ENCODE measurements at regions not wholly inside any gene's neighbourhood (a gene's known extent, or its start where the extent isn't known, plus 50 kb on each side); places are given as distances from the start of the nearest gene placed in this dataset.

DNA sequence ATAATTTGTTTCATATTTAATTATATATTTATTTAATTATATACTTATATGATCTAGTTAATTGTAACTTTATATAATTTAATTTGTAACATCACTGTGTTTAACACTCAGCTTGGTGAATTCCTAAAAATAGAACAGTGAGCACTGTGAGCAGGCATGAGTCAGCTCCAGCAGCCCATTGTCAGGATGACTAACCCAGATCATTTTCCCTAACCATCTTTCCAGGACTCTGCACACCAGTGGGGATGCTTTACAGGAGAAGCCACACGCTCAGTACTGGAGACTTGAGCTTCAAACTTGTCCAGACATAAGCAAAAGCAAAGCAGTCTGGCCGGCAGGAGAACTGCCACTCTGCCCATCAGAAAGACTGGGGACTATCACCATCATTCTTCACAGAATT is 446.2 kb upstream of the TRPC7 start:
- intact Hi-C loops (cut with micrococcal nuclease): no loop called here

DNA sequence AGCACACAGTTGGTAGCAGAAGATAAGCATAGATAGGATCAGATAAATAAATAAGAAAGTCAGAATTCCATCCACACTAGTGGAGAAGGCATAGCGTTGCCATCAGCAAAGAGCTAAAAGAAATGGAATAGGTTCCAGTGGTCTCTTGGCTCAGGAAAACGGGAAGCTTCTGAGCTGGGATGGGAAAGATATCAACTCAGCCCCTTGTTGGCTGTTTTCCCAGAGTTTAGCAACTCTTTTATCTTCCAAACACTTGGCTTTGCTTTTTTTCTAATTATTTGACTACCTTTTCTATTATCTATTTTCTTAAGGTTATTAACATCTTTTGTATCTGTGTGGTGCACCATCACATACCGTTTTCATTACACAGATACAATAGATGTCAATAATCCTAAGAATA is 445.7 kb upstream of the TRPC7 start:
- intact Hi-C loops (cut with micrococcal nuclease): no loop called here

DNA sequence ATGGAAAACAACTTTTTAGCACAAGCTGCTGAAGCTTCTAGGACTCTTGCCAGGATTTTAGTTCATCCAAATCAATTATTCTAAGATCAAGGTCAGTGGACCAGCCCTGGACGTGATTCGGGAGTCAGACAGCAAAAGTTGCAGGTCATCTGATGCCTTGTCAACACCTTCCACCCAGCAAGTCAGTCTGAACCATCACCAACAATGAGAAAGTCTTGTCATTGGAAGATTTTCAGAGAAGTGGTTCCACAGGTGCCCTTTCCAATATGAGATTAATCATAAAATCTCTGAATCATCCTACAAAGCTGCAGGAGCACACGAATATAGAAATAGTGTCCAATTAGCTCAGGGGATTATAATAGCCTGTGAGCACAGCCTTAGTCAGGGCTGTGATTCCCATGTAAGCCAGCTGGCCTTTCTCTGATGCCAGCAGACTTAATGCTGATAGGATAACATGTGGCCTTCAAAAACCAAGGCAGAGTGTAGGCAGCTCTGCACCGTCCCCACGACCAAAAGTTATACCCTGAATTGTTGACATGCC is 445.0 kb upstream of the TRPC7 start:
- intact Hi-C loops (cut with micrococcal nuclease): no loop called here

DNA sequence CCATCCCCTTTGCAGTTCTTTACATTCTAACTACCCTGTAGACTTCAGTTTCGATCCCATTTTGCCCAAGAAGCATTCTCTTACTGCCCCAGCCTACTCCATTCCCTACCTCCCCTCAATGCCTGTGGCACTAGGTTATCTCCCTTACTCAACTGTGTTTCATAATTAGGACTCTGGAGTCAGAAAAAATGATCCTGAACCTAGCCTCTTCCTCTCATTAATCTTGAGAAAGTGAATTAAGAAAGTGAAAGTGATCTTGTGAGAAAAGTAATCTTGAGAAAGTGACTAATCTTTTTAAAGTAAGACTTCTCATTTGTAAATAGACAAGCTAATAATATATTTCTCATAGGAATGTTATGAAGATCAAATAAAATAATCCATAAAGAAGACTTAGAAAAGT is 444.0 kb upstream of the TRPC7 start:
- intact Hi-C loops (cut with micrococcal nuclease): no loop called here

DNA sequence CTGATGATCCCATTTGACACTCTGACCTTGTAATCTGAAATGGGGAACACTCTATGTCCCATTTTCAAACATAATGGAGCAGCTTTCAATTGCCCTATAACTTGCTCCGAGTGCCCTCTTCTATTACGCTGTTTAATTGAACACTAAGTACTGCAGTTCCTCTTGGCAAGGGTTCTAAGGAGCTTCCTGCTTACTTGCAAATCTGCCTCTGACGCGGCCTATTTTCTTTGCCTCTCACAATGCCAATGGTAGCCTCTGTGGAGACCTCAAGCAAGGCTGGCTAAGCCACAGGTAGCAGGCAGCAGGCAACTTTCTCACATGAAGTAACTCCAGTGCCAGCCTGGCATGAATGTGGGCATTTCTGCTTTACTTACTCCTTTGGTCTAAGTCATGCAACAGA is 443.4 kb upstream of the TRPC7 start:
- intact Hi-C loops (cut with micrococcal nuclease): no loop called here

DNA sequence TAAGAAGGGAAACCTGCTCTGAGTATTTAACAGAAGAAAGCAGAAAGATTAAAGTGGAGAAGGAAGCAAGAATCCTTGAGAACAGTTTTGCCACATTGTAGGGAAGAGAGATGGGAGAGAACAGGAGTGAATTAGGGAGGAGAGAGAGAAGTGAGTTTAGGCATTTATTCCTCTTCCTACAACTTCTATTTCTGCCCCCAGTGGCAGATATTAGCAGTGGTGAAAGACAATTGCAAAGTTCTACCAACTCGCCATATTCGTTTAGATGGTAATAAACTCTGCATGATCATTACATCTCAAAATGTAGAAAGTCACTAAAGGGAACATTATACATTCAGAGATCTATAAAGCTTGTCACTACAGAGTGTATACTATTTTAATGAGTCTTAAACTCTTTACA is 440.1 kb upstream of the TRPC7 start:
- intact Hi-C loops (cut with micrococcal nuclease): no loop called here

DNA sequence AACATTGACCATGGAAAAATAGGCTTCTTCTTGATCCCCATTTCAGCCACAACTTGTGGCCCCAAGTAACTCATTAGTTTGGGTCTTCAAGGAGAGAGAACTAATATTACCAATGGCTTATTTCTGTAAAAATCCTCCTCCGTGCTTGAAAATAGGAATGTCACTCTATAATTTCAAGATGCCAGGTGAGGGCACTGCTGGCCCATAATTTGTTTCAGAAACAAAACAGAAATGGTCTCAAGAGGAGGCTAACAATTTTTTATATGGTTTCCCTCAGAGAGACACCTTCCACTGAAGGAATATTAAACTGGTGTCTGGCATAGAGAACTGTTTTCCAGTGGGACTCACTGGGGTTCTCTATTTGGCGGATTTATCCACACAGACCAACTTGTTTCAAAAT is 437.0 kb upstream of the TRPC7 start:
- intact Hi-C loops (cut with micrococcal nuclease): no loop called here

DNA sequence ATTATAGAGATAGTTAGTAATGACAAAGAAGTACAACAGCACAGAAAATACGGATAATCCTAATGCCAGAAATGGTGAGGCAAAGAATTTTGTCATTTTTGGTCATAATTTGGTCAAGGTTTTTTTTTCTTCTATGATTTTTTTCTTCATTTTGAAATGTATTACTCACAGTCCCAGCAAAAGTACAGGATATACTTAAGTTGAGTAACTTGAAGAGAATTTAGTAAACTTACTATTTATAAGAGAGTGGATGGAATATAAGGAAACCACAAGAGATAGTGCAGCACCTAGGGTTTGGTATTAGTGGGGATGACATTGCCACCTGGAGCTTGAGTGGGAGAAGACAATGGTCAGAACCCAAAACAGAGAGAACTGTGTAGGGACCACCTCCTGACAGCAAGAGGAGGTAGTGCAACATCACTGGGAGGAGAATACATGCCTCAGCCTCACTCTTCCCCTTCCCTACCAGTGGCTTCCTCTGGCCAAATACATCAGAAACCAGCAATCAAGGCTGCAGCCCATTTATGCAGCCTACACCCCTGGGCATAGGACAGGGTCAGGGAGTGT is 434.5 kb upstream of the TRPC7 start:
- intact Hi-C loops (cut with micrococcal nuclease): no loop called here

DNA sequence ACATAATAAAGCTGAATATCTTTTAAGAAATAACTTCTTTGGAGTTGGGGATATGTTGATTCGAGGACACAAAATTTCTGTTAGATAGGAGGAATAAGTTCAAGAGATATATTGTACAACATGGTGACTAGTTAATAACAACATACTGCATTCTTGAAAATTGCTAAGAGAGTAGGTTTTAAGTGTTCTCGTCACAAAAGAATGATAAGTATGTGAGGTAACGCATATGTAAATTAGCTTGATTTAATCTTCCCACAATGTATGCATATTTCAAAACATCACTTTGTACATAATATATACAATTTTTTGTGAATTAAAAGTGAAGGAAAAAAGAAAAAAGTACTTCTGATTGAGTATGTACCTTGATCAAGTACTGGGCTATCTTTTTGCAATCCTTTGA is 428.0 kb upstream of the TRPC7 start:
- intact Hi-C loops (cut with micrococcal nuclease): no loop called here

DNA sequence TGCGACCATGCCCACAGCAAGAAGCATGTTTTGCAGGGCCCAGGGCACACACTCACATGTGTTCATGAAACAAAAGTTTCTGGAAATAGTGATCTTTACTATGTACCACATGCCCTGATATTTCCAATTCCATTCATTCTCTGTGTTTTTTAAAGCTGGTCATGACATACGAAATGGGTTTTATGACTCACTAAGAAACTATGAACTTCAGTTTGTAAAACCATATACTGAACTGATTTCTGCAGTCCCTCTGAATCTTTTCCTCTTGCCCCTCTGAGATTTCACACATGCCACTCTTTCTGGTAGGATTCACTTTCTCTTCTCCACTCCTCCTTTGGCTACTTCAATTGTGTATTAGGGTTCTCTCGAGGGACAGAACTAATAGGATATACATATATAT is 416.1 kb upstream of the TRPC7 start:
- intact Hi-C loops (cut with micrococcal nuclease): no loop called here

DNA sequence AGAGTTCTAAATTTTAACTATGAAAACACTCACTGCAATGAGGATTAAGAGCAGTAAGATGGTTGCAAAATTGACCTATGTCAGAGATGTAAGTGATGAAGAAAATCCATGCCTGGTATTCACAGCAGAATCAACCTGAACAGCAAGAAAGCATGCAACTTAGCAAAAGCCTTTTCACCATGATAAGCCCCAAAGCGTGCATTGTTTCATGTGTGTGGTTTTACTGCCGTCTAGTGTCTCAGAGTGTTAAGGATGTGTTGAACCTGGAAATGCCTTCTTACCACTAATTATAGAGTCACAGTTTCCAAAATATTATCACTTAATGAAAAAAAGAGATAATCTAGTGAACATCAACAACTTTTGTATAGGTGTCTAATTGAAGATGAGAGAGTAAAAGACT is 415.2 kb upstream of the TRPC7 start:
- intact Hi-C loops (cut with micrococcal nuclease): no loop called here

DNA sequence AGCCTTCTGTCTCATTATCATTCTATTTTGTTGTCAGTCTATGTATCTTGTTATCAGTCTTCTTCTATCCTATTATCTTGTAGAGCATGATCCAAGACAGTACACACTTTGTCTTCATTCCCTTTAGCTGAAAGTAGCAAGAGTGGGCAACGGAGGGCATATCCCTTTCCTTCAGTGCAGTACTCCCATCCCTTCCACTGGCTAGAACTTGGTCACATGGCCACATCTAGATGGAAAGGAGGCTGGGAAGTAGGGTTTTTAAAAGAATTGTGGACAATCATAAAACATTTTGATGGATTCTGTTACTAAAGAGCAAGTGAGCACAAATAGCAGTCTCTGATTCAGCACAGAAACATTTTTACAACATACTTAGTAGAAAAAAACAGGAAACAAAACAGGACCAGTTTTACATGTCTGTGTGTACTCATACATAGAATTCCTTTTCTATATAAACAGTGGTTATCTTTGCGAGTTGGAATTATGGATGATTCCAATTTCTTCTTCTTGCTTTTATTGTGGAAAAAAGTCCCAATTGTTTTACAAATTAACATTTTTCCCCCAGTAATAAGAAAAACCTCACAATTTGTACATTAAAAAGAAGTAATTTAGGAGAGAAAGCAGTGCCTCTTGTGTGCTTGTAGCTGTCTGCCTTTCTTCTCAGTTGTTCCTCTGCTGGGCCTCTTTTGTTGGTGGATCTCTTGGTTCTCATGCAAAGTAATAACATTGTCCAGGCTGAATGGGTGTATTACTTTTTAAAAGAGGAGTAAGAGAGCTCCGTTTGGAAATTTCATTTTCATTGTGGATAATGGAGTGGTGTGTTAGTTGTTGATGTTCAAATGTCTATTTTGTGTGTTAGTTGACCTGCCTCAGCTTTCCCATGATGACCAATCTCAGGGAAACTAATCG is 410.9 kb upstream of the TRPC7 start:
- intact Hi-C loops (cut with micrococcal nuclease): no loop called here

DNA sequence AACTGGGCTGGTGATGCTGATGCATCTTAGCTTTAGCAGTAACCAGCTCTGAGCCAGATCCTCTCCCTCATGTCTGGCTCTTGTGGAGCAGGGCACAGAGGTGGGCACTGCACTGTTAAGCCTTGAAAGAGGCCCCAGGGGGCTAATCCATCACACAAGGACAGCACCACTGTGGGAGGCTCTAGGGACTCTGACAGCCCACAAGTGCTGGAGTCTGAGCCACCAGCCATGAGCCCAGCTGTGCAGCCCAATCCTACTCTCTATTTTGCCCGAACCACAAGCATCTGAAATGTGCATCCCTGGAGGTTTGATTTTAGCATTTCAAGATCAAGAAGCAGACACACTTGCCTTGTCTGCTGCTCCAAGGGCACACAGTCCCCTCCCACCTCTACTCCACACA is 407.1 kb upstream of the TRPC7 start:
- intact Hi-C loops (cut with micrococcal nuclease): no loop called here

DNA sequence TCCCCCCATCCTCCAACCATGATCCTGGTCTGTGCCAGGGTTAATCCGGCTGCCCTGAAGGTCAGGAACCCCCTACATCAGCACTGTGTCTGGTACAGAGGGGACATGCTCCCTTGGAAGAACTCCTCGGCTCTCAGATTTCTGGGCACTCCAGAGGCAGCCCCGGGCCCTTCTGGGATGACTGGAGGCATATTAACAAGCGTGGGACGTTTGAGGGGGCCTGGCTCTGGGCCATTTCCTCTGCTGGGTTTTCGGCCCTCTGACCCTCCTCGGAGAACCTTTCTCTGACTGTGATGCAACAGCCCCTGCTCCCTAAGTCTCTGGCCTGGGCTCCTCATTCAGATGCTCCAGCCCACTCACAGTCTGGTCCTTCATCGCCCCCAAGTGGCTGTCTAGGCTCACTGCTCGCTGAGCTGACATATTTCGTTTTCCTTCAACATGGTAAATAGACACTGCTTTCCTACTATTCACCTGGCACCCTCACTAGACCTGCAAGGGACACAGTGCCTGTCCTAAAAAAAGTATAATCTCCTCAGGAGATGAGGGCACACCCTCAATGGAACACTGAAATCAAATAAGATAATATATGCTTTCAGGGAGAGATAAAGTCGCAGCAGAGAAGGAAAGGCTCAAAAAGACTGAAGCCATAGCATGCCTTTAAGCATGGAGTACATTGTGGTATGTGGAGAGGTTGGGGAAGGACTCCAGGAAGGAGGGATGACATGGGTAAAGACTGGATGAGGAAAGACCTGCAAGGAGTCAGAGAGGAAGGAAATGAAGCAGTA is 404.7 kb upstream of the TRPC7 start:
- intact Hi-C loops (cut with micrococcal nuclease): no loop called here

DNA sequence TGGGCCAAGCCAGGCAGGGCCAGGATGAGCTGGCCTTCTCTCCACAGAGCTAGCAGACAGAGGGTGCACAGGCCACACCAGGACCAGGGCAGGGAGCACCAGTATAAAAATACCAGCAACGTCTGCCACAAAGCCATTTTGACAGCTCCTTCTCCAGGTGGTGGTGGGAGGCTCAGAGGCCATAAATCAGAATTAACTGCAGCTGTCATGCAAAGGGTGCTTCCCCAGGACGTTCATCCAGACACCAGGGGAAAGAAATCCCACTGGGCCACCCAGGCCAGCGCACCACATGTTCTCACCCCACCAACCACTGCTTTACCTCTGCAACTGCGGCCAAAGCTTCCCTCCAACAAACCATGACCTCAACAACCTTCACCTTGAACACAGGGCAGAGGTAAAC is 403.7 kb upstream of the TRPC7 start:
- intact Hi-C loops (cut with micrococcal nuclease): no loop called here

DNA sequence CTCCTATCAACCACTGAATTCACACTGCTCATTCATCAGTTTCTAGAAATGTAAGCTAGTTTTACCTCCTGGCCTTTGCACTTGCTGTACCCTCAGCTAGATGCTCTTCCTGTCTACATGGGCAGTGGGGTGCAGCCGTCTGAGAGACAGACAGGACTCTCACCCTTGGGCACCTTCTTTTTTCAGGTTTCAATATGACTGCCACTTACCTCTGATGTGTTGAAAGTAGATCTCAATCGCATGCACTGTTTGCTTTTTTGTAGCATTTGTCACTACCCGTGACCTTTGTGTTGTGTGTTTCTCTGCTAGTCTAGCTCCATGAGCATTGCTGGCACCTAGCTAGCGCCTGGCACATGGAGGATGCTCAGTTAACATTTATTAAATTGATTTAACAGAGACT is 403.1 kb upstream of the TRPC7 start:
- intact Hi-C loops (cut with micrococcal nuclease): no loop called here

DNA sequence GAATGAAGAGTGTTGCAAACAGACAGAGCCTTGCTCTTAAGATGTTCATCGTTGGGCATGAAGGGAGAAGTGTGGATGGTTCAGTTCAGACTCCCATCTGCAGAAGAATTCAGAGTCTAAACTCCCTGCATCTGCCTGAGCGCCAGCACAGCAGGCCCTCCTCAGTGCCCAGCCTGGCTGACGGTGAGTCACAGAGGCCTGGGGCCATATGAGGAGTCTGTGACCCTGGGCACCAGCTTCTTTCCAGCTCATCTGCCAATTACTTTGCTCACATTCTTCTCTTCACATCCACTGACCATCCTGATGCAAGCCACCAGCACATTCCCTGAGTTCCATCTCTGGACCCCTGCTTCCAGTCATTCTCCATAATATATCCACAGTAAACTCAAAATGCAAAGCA is 401.1 kb upstream of the TRPC7 start:
- intact Hi-C loops (cut with micrococcal nuclease): no loop called here

DNA sequence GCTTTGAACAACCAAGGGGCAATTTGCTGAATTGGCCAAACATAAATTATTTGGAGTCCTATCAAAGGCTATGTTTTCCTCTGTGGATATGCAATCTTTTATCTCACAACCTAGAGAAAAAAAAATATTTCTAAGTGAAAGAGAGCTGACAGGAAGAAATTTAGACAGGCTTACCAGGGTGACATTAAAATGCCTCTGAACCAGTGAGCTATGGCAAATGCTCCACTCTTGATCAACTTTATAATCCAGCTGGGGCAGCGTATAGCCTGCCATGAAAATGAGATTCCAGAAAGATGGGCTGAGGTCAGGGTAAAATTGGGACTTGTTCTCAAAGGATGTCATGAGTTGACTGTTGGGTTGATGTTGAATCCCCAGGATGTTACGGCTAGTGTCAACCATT is 399.3 kb upstream of the TRPC7 start:
- intact Hi-C loops (cut with micrococcal nuclease): no loop called here

DNA sequence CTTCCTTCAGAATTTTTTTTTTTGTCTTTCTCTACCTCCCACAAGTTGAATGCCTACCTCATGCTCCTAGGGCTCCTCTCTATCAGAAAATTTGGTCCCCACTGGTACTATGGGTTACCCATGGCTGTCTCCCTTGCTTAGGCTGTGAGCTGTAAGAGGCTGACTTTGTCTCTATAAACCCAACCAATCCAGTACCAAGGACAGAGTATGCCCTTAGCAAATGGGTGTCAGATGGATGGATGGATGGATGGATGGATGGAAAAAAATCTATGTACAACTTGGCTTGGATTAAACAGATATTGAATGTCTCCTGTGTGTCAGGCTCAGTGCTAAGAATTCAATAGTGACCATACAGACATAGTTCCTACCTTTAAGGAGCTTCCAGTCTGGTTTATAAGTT is 398.2 kb upstream of the TRPC7 start:
- intact Hi-C loops (cut with micrococcal nuclease): no loop called here

DNA sequence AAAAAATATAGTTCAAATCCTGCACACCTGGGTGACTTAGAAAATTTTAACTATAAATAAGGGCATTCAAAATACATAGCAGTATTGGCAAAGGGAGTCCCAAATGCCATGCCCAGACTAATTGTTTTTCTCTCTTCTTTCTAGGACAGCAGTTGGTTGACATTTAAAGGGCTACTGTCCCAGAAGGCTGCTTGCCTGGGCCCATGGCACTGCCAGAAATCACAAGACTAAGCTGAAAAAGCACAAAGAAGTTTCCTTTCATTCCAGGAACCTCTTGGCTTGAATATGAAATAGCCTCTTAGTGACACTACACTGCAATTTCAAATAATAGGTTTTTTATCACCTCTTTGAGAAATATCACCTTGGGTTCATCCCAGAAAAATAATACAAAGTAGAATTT is 388.9 kb upstream of the TRPC7 start:
- intact Hi-C loops (cut with micrococcal nuclease): no loop called here

DNA sequence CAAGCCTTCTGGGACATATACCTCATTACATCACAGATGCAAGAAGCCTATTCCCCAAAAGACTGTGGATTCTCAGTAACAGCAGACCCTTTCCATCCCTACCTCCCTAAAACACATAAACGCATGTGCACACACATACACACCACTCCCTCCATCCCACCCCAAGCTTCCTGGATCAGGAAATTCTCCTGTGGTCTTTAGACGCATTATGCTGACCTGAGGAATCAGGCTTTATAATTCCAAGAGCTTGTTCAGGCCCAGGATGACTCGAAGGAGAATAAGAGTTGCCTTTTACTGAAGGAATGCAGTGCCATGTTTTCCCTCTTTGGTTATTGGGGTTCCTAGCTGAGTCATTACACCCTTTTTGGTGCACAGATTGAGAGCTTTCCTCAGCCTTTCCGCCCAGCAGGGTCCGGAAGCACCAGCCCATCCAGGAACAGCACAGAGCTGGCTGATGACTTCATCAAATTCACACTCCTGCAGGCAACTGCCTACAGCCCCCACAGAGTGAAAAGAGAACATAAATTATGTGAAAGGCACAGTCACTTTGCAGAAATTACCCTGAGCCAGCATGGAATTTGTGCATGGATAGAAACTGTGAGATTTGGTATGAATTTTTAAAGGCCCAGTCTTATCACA is 385.0 kb upstream of the TRPC7 start:
- intact Hi-C loops (cut with micrococcal nuclease): no loop called here

DNA sequence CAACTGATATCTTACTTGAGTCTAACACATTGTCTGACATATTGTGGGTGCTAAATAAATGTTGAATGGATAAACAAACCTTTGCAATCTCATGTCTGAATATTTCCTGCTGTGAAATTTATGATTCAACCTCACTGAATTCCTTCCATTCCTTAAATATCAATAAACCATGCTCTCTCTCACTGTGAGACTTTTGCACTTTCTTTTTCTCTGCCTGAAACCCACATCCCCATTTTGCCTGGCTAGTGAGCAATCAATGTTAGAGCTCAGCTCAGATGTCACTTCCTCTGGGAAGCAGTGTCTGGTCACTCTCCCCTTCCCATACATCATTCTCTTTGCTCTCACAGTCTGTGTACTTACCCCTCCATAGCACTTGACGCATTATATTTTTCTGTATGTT is 383.7 kb upstream of the TRPC7 start:
- intact Hi-C loops (cut with micrococcal nuclease): no loop called here

Data from T-helper 2 cell treated with Interferon-gamma antibody and Interleukin-4, amounts not matched to agents 100 ng/mL and 5 ng/mL, for 36 hours (primary cell).